PC-9 (cell line): ENCODE measurements at regions not wholly inside any gene's neighbourhood (a gene's known extent, or its start where the extent isn't known, plus 50 kb on each side); places are given as distances from the start of the nearest gene placed in this dataset.

Source experiments
- EZH2 ChIP-seq: fragments of 200-600 bp; sonication (generic); IDR thresholded peaks from 2 replicates; pipeline ENCODE4 v1.8.0; 2017; ENCODE audit warnings: antibody characterized with exemption, low read depth
- TF ChIP-seq, protein P1 (sequence below): fragments of 200-600 bp; sonication (generic); conservative IDR thresholded peaks from 2 replicates; pipeline ENCODE4 v1.6.1; 2017; ENCODE audit warnings: mixed run types, antibody characterized with exemption, mild to moderate bottlenecking, moderate library complexity

DNA sequence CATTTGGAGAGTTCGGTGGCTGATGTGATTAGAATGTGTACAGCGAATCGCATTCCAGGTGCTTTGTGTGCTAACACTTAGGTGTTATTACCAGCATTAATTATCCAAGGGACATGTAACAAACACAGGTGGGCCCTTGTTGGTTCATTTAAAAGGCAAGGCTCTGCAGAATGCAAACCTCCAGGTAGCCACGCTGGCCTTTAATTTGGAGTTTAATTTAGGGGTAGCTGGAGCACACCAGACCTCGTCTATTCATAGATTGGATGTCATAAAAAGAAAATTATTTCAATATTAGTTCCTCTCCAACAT lies 191.1 kb downstream of the MAT2B start:
- TF ChIP-seq, protein P1, sequence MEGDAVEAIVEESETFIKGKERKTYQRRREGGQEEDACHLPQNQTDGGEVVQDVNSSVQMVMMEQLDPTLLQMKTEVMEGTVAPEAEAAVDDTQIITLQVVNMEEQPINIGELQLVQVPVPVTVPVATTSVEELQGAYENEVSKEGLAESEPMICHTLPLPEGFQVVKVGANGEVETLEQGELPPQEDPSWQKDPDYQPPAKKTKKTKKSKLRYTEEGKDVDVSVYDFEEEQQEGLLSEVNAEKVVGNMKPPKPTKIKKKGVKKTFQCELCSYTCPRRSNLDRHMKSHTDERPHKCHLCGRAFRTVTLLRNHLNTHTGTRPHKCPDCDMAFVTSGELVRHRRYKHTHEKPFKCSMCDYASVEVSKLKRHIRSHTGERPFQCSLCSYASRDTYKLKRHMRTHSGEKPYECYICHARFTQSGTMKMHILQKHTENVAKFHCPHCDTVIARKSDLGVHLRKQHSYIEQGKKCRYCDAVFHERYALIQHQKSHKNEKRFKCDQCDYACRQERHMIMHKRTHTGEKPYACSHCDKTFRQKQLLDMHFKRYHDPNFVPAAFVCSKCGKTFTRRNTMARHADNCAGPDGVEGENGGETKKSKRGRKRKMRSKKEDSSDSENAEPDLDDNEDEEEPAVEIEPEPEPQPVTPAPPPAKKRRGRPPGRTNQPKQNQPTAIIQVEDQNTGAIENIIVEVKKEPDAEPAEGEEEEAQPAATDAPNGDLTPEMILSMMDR = no peak; the same call in 1 of the 2 replicates
- TF ChIP-seq EZH2 = no peak
